Astrocyte (in vitro differentiated cells and primary cell): ENCODE measurements at regions not wholly inside any gene's neighbourhood (a gene's known extent, or its start where the extent isn't known, plus 50 kb on each side); places are given as distances from the start of the nearest gene placed in this dataset.

Experiments used
- DNase-seq: peaks from one replicate; pipeline ENCODE4 v3.0.0-alpha.2; 2010; ENCODE audit warnings: low read depth
- FAIRE-seq: peaks from 2 replicates; lab custom pipeline; 2011; peaks lifted over from hg19 to GRCh38; lab: Jason Lieb, UNC
- H2AFZ ChIP-seq: 2 replicates; pipeline ENCODE4 v1.6.0; 2012; ENCODE audit warnings: low read depth, low read length, inconsistent platforms
- H3K27ac ChIP-seq: 2 replicates; pipeline ENCODE4 v1.5.1; 2011; ENCODE audit warnings: low read depth, low read length, inconsistent platforms
- H3K27me3 ChIP-seq: 2 replicates; pipeline ENCODE4 v1.6.0; 2011; ENCODE audit warnings: low read length, inconsistent platforms; ENCODE audit not compliant: insufficient read depth
- H3K36me3 ChIP-seq: 2 replicates; pipeline ENCODE4 v1.5.1; 2011; ENCODE audit warnings: low read length, inconsistent platforms; ENCODE audit not compliant: insufficient read depth
- H3K4me1 ChIP-seq: 2 replicates; pipeline ENCODE4 v1.5.1; 2011; ENCODE audit warnings: low read length, inconsistent platforms; ENCODE audit not compliant: insufficient read depth
- H3K4me2 ChIP-seq: 2 replicates; pipeline ENCODE4 v1.6.0; 2012; ENCODE audit warnings: low read length, inconsistent platforms
- H3K4me3 ChIP-seq: 2 replicates; pipeline ENCODE4 v1.5.1; 2011; ENCODE audit warnings: low read depth, mild to moderate bottlenecking, low read length, inconsistent platforms; ENCODE audit not compliant: insufficient read depth
- H3K79me2 ChIP-seq: 2 replicates; pipeline ENCODE4 v1.6.0; 2012; ENCODE audit warnings: mild to moderate bottlenecking, low read length, inconsistent platforms; ENCODE audit not compliant: insufficient read depth
- H3K9ac ChIP-seq: 2 replicates; pipeline ENCODE4 v1.6.0; 2012; ENCODE audit warnings: mild to moderate bottlenecking, low read length, inconsistent platforms
- H3K9me3 ChIP-seq: 2 replicates; pipeline ENCODE4 v1.5.1; 2012; ENCODE audit warnings: low read depth, mild to moderate bottlenecking, low read length, inconsistent platforms; ENCODE audit not compliant: insufficient read depth
- H4K20me1 ChIP-seq: 2 replicates; pipeline ENCODE4 v1.6.0; 2012; ENCODE audit warnings: low read length, inconsistent platforms; ENCODE audit not compliant: insufficient read depth
- H3K27ac Mint-ChIP-seq: one replicate; pipeline ENCODE4 v1.8.0; 2021; ENCODE audit warnings: mild to moderate bottlenecking, mixed read lengths; ENCODE audit not compliant: unreplicated experiment
- H3K27me3 Mint-ChIP-seq: one replicate; pipeline ENCODE4 v1.8.0; 2021; ENCODE audit warnings: low read depth, mixed read lengths; ENCODE audit not compliant: unreplicated experiment
- H3K36me3 Mint-ChIP-seq: one replicate; pipeline ENCODE4 v1.8.0; 2021; ENCODE audit warnings: low read depth, mixed read lengths; ENCODE audit not compliant: unreplicated experiment
- H3K4me1 Mint-ChIP-seq: one replicate; pipeline ENCODE4 v1.8.0; 2021; ENCODE audit warnings: low read depth, mixed read lengths; ENCODE audit not compliant: unreplicated experiment
- H3K4me3 Mint-ChIP-seq: one replicate; pipeline ENCODE4 v1.8.0; 2021; ENCODE audit warnings: mild to moderate bottlenecking, moderate library complexity, mixed read lengths; ENCODE audit not compliant: unreplicated experiment
- H3K9me3 Mint-ChIP-seq: one replicate; pipeline ENCODE4 v1.8.0; 2021; ENCODE audit warnings: mild to moderate bottlenecking, mixed read lengths; ENCODE audit not compliant: unreplicated experiment
- EZH2 ChIP-seq: IDR thresholded peaks from 2 replicates; pipeline ENCODE4 v1.6.1; 2012; ENCODE audit warnings: mild to moderate bottlenecking, low read length, inconsistent platforms; ENCODE audit not compliant: insufficient read depth
- TF ChIP-seq, protein P1 (sequence below): IDR thresholded peaks from 2 replicates; pipeline ENCODE4 v1.5.1; 2011; ENCODE audit warnings: low read depth, mild to moderate bottlenecking, inconsistent platforms, low read length, moderate library complexity; ENCODE audit not compliant: insufficient read depth

GRCh38 chr12:97813301-97813700 lies 350.7 kb downstream of the RMST start:
- H3K4me1 ChIP-seq, result no peaks in the 10 kb centered on the region
- no peak overlapping the region for H3K4me3 ChIP-seq
- no peaks in the 10 kb centered on the region for H3K27me3 ChIP-seq
- H3K79me2 ChIP-seq, result no peaks in the 10 kb centered on the region
- no peak overlapping the region for H2AFZ ChIP-seq
- H3K9ac ChIP-seq, result no peak overlapping the region
- H3K36me3 ChIP-seq, result no peaks in the 10 kb centered on the region
- Mint-ChIP-seq H3K27me3 (no peaks in the 10 kb centered on the region), H3K4me3 (no peak overlapping the region), H3K36me3 (no peaks in the 10 kb centered on the region), H3K9me3 (no peaks in the 10 kb centered on the region), H3K27ac (peak overlapping the region; percentile 85), H3K4me1 (peaks cover 8% of the 10 kb centered on the region)
- H4K20me1 ChIP-seq, result no peaks in the 10 kb centered on the region
- FAIRE-seq, result no peak
- no peaks in the 10 kb centered on the region for H3K9me3 ChIP-seq
- DNase-seq, result no peak
- no peak for TF ChIP-seq EZH2
- TF ChIP-seq, protein P1, sequence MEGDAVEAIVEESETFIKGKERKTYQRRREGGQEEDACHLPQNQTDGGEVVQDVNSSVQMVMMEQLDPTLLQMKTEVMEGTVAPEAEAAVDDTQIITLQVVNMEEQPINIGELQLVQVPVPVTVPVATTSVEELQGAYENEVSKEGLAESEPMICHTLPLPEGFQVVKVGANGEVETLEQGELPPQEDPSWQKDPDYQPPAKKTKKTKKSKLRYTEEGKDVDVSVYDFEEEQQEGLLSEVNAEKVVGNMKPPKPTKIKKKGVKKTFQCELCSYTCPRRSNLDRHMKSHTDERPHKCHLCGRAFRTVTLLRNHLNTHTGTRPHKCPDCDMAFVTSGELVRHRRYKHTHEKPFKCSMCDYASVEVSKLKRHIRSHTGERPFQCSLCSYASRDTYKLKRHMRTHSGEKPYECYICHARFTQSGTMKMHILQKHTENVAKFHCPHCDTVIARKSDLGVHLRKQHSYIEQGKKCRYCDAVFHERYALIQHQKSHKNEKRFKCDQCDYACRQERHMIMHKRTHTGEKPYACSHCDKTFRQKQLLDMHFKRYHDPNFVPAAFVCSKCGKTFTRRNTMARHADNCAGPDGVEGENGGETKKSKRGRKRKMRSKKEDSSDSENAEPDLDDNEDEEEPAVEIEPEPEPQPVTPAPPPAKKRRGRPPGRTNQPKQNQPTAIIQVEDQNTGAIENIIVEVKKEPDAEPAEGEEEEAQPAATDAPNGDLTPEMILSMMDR, result no peak
- H3K4me2 ChIP-seq, result no peak overlapping the region
- no peak overlapping the region for H3K27ac ChIP-seq

GRCh38 chr12:97821806-97822205 lies 359.2 kb downstream of the RMST start:
- no peaks in the 10 kb centered on the region for H4K20me1 ChIP-seq
- H3K79me2 ChIP-seq, result no peaks in the 10 kb centered on the region
- H3K4me1 ChIP-seq, result no peaks in the 10 kb centered on the region
- FAIRE-seq (no peak), DNase-seq (no peak)
- H3K4me3 ChIP-seq, result no peak overlapping the region
- no peaks in the 10 kb centered on the region for H3K9me3 ChIP-seq
- Mint-ChIP-seq H3K27me3 (no peaks in the 10 kb centered on the region), H3K4me3 (no peak overlapping the region), H3K36me3 (no peaks in the 10 kb centered on the region), H3K27ac (no peak overlapping the region), H3K4me1 (no peaks in the 10 kb centered on the region), H3K9me3 (no peaks in the 10 kb centered on the region)
- H3K27me3 ChIP-seq, result no peaks in the 10 kb centered on the region
- no peak overlapping the region for H2AFZ ChIP-seq
- TF ChIP-seq, protein P1, result no peak
- no peak for TF ChIP-seq EZH2
- H3K9ac ChIP-seq, result no peak overlapping the region
- H3K4me2 ChIP-seq, result no peak overlapping the region
- H3K27ac ChIP-seq, result no peak overlapping the region
- no peaks in the 10 kb centered on the region for H3K36me3 ChIP-seq

- no peaks in the 10 kb centered on the region for H3K9me3 Mint-ChIP-seq
- FAIRE-seq (no peak), DNase-seq (no peak)
- H3K27ac Mint-ChIP-seq, result no peak overlapping the region
- no peaks in the 10 kb centered on the region for H3K27me3 ChIP-seq
- no peak overlapping the region for H3K4me2 ChIP-seq
- no peaks in the 10 kb centered on the region for H3K27me3 Mint-ChIP-seq
- H3K4me1 ChIP-seq, result no peaks in the 10 kb centered on the region
- no peak overlapping the region for H2AFZ ChIP-seq
- H3K36me3 ChIP-seq, result no peaks in the 10 kb centered on the region
- no peaks in the 10 kb centered on the region for H4K20me1 ChIP-seq
- H3K27ac ChIP-seq, result no peak overlapping the region
- no peak overlapping the region for H3K9ac ChIP-seq
- no peaks in the 10 kb centered on the region for H3K9me3 ChIP-seq
- no peak overlapping the region for H3K4me3 Mint-ChIP-seq
- H3K36me3 Mint-ChIP-seq, result no peaks in the 10 kb centered on the region
- TF ChIP-seq, protein P1, result no peak
- no peak for TF ChIP-seq EZH2
- H3K4me1 Mint-ChIP-seq, result peaks cover 10% of the 10 kb centered on the region
- no peaks in the 10 kb centered on the region for H3K79me2 ChIP-seq
- no peak overlapping the region for H3K4me3 ChIP-seq
These were observed 372.9 kb downstream of the RMST start for GRCh38 chr12:97835541-97835940.
